ENCODE measurements at regions not wholly inside any gene's neighbourhood (a gene's known extent, or its start where the extent isn't known, plus 50 kb on each side); places are given as distances from the start of the nearest gene placed in this dataset.

DNA sequence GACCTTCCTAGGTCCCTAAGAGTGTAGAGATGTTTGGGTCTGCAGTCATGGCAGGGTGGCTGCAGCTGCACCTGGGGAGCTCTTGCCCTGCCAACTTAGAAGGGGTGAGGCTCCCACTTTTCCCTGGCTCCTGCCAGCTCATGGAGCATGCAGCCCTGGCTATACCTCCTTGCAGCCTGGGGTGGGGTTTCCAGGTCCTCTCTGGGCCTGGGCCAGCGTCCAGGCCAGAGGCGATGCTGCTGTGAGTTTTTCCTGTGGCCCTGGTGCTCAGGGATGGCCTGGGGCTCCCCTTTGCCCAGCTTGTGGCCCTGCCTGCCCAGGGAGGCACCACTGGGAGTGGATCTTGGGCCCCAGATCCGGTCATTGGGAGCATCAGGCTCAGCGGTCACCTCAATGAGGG is 109.8 kb upstream of the FAM180A start:
- Histone ChIP-seq H3K4me3 (ENCODE audit: low read length) (no peak overlapping the region), H3K36me3 (ENCODE audit: control insufficient read depth, low read length) (no peaks in the 10 kb centered on the region), H4K20me1 (ENCODE audit: control insufficient read depth, insufficient read depth, low read depth, low read length) (no peaks in the 10 kb centered on the region), H3K27ac (ENCODE audit: low read depth, low read length) (no peak overlapping the region), H3K79me2 (ENCODE audit: control insufficient read depth, low read length) (no peaks in the 10 kb centered on the region), H3K4me1 (ENCODE audit: control insufficient read depth, low read length) (no peaks in the 10 kb centered on the region), H3K9me3 (ENCODE audit: control insufficient read depth, insufficient read depth, low read length) (no peaks in the 10 kb centered on the region; the same call in 1 of the 2 replicates), H3K4me2 (ENCODE audit: low read length) (no peak overlapping the region), H3F3A (ENCODE audit: control insufficient read depth, insufficient read depth) (no peaks in the 10 kb centered on the region), H3K9me2 (replicated peaks; ENCODE audit: control insufficient read depth, low read length) (no peaks in the 10 kb centered on the region), H3K27me3 (ENCODE audit: control insufficient read depth, low read length) (peaks cover 6% of the 10 kb centered on the region; the same call in 1 of the 2 replicates)
- TF ChIP-seq, protein P1, sequence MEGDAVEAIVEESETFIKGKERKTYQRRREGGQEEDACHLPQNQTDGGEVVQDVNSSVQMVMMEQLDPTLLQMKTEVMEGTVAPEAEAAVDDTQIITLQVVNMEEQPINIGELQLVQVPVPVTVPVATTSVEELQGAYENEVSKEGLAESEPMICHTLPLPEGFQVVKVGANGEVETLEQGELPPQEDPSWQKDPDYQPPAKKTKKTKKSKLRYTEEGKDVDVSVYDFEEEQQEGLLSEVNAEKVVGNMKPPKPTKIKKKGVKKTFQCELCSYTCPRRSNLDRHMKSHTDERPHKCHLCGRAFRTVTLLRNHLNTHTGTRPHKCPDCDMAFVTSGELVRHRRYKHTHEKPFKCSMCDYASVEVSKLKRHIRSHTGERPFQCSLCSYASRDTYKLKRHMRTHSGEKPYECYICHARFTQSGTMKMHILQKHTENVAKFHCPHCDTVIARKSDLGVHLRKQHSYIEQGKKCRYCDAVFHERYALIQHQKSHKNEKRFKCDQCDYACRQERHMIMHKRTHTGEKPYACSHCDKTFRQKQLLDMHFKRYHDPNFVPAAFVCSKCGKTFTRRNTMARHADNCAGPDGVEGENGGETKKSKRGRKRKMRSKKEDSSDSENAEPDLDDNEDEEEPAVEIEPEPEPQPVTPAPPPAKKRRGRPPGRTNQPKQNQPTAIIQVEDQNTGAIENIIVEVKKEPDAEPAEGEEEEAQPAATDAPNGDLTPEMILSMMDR (IDR thresholded peaks at IDR 0.05; ENCODE audit: low read depth, low read length, poor library complexity, severe bottlenecking) = no peak
- no peak for TF ChIP-seq EZH2phosphoT487 (IDR thresholded peaks at IDR 0.05; ENCODE audit: borderline replicate concordance, low read length)

DNA sequence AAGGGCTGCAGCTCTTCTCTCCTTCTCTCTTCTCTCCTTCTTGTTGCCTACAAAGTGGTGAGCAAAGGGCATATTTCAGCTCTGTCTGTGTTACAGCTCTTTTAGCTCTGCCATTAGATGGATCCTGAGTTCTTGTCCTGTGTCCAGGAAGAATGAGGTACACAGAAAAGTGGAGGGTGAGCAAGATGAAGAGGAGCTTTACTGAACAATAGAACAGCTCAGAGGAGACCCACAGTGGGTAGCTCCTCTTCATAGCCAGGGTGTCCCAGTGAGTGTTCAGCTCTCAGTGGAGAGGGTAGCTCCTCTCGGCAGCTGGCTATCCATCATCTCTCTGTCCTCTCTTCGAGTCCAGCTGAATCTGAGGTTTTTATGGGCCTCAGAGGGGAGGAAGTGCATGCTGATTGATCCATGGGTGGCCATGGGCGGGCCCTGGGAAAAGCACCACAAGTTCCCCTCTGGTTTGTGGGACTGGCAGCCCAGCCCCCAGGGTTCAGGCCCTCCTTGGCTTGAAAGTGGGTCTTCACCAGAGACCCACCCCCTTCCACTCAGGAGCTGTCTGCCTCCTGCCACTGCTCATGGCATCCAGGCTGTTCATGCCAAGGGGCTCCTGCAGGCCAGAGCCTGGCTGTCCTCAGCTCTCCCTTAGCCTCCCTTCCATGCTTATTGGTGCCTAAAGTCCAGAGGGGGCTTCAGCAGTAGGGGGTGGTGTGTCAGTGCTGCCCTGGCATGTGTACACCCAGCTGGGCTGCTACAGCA is 109.1 kb upstream of the FAM180A start:
- H4K20me1 ChIP-seq (ENCODE audit: control insufficient read depth, insufficient read depth, low read depth, low read length) = no peaks in the 10 kb centered on the region
- H3F3A ChIP-seq (ENCODE audit: control insufficient read depth, insufficient read depth) = no peaks in the 10 kb centered on the region
- peaks cover 4% of the 10 kb centered on the region; the same call in 1 of the 2 replicates for H3K27me3 ChIP-seq (ENCODE audit: control insufficient read depth, low read length)
- H3K4me3 ChIP-seq (ENCODE audit: low read length) = no peak overlapping the region
- no peaks in the 10 kb centered on the region for H3K4me1 ChIP-seq (ENCODE audit: control insufficient read depth, low read length)
- no peak overlapping the region for H3K27ac ChIP-seq (ENCODE audit: low read depth, low read length)
- no peaks in the 10 kb centered on the region for H3K9me2 ChIP-seq (replicated peaks; ENCODE audit: control insufficient read depth, low read length)
- no peaks in the 10 kb centered on the region for H3K36me3 ChIP-seq (ENCODE audit: control insufficient read depth, low read length)
- no peaks in the 10 kb centered on the region; the same call in 1 of the 2 replicates for H3K9me3 ChIP-seq (ENCODE audit: control insufficient read depth, insufficient read depth, low read length)
- no peak overlapping the region for H3K4me2 ChIP-seq (ENCODE audit: low read length)
- no peak for TF ChIP-seq EZH2phosphoT487 (IDR thresholded peaks at IDR 0.05; ENCODE audit: borderline replicate concordance, low read length)
- TF ChIP-seq, protein P1 (IDR thresholded peaks at IDR 0.05; ENCODE audit: low read depth, low read length, poor library complexity, severe bottlenecking) = no peak
- no peaks in the 10 kb centered on the region for H3K79me2 ChIP-seq (ENCODE audit: control insufficient read depth, low read length)

DNA sequence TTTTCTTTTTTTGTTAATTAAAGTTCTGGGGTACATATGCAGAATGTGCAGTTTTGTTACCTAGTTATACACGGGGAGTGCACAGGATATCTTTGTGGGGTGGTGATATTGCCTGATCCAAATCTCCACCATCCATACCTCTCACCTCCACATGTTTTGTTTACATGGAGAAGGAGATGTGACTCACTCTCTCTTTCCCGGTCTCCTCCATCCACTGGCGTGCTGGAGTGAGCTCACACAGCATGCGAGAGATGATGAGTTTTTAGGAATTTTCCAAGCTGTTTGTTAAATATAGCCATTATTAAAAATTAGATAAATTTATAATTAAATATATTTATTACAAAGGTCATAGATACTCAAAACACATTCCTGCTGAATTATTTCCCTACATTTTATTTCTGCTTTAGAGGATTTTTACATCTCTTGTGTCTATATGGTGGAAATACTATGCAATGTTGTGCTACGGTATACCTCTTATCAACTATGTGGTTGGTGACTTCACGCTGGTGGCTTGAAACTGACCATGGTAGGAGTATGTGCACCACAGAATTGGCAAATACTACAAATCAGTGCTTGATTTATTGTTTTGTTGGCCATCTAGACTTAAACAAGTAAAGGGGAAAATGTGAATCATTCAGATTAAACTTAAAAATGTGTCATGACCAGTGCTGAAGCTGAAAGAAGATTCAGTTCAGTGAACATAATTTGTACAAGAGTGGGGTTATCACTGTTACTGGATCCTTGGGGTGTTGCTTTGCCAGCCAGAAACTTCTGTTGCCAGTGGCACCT is 107.9 kb upstream of the FAM180A start:
- no peaks in the 10 kb centered on the region for H3F3A ChIP-seq (ENCODE audit: control insufficient read depth, insufficient read depth)
- H3K9me2 ChIP-seq (replicated peaks; ENCODE audit: control insufficient read depth, low read length) = no peaks in the 10 kb centered on the region
- H3K4me1 ChIP-seq (ENCODE audit: control insufficient read depth, low read length) = no peaks in the 10 kb centered on the region
- no peaks in the 10 kb centered on the region for H4K20me1 ChIP-seq (ENCODE audit: control insufficient read depth, insufficient read depth, low read depth, low read length)
- H3K9me3 ChIP-seq (ENCODE audit: control insufficient read depth, insufficient read depth, low read length) = no peaks in the 10 kb centered on the region; the same call in 1 of the 2 replicates
- TF ChIP-seq, protein P1 (IDR thresholded peaks at IDR 0.05; ENCODE audit: low read depth, low read length, poor library complexity, severe bottlenecking) = no peak
- no peak for TF ChIP-seq EZH2phosphoT487 (IDR thresholded peaks at IDR 0.05; ENCODE audit: borderline replicate concordance, low read length)
- H3K36me3 ChIP-seq (ENCODE audit: control insufficient read depth, low read length) = no peaks in the 10 kb centered on the region
- H3K79me2 ChIP-seq (ENCODE audit: control insufficient read depth, low read length) = no peaks in the 10 kb centered on the region
- H3K27me3 ChIP-seq (ENCODE audit: control insufficient read depth, low read length) = peaks cover 5% of the 10 kb centered on the region; the same call in 1 of the 2 replicates
- no peak overlapping the region for H3K4me3 ChIP-seq (ENCODE audit: low read length)
- no peak overlapping the region for H3K27ac ChIP-seq (ENCODE audit: low read depth, low read length)
- H3K4me2 ChIP-seq (ENCODE audit: low read length) = no peak overlapping the region
